Esophagus (tissue), 2 donors: ENCODE measurements at regions not wholly inside any gene's neighbourhood (a gene's known extent, or its start where the extent isn't known, plus 50 kb on each side); places are given as distances from the start of the nearest gene placed in this dataset.

Experiments used
- H3K27ac ChIP-seq, 2 donors: one replicate each; pipeline ENCODE4 v1.5.1; 2013; ENCODE audit warnings: low read depth in 2 of 2, mild to moderate bottlenecking in 2 of 2, inconsistent platforms in 1 of 2, low read length in 1 of 2, moderate library complexity in 1 of 2
- H3K27me3 ChIP-seq, 2 donors: one replicate each; pipeline ENCODE4 v1.6.1; 2013; ENCODE audit warnings: low read length in 2 of 2, control low read depth in 1 of 2, mild to moderate bottlenecking in 1 of 2; ENCODE audit not compliant: insufficient read depth in 2 of 2, control insufficient read depth in 1 of 2
- H3K36me3 ChIP-seq, 2 donors: one replicate each; pipeline ENCODE4 v1.6.1; 2013; ENCODE audit warnings: low read length in 1 of 2; ENCODE audit not compliant: control insufficient read depth in 2 of 2, insufficient read depth in 2 of 2
- H3K4me1 ChIP-seq, 2 donors: one replicate each; pipeline ENCODE4 v1.6.1; 2013; ENCODE audit warnings: low read length in 1 of 2; ENCODE audit not compliant: control insufficient read depth in 2 of 2, insufficient read depth in 2 of 2
- H3K4me3 ChIP-seq, 2 donors: one replicate each; pipeline ENCODE4 v1.5.1; 2013; ENCODE audit warnings: low read length in 2 of 2, mild to moderate bottlenecking in 2 of 2, low read depth in 1 of 2, moderate library complexity in 1 of 2
- H3K9me3 ChIP-seq, 2 donors: one replicate each; pipeline ENCODE4 v1.6.1; 2013; ENCODE audit warnings: mild to moderate bottlenecking in 2 of 2, low read depth in 1 of 2, low read length in 1 of 2, moderate library complexity in 1 of 2; ENCODE audit not compliant: control insufficient read depth in 2 of 2, insufficient read depth in 1 of 2
- WGBS, 2 donors: extraction: QIAGEN DNeasy Blood & Tissue Kit; methylation state at CpG; one replicate each; pipeline ENCODE4 v1.1.7; 2013; 5-methylcytosine and 5-hydroxymethylcytosine counted together
- donor health status: healthy with polysubstance abuse.
- donor health status: Bipolar disorder and iron deficiency.

GRCh38 chr4:45841791-45842190 is 282.1 kb downstream of the GABRG1 start:
- Histone ChIP-seq H3K27ac (no peak overlapping the region), H3K4me3 (no peak overlapping the region), H3K4me1 (no peaks in the 10 kb centered on the region), H3K27me3 (no peaks in the 10 kb centered on the region), H3K36me3 (no peaks in the 10 kb centered on the region), H3K9me3 (no peaks in the 10 kb centered on the region)
- WGBS, 2 donors = 42 to 53% methylated on average over 2 of the region's 2 CpGs

- 55 to 56% methylated on average over 2 of the region's 2 CpGs for WGBS, 2 donors
- Histone ChIP-seq H3K9me3 (no peaks in the 10 kb centered on the region), H3K4me1 (no peaks in the 10 kb centered on the region), H3K27me3 (no peaks in the 10 kb centered on the region), H3K36me3 (no peaks in the 10 kb centered on the region), H3K4me3 (no peak overlapping the region), H3K27ac (no peak overlapping the region)
These were observed 292.2 kb downstream of the GABRG1 start for GRCh38 chr4:45831692-45832091.

GRCh38 chr4:45803994-45804393 is 319.9 kb downstream of the GABRG1 start:
- 73 to 78% methylated on average over 2 of the region's 2 CpGs for WGBS, 2 donors
- H3K27me3 ChIP-seq = no peaks in the 10 kb centered on the region
- no peak overlapping the region for H3K4me3 ChIP-seq
- H3K4me1 ChIP-seq = no peaks in the 10 kb centered on the region
- H3K36me3 ChIP-seq = no peaks in the 10 kb centered on the region
- H3K27ac ChIP-seq = no peak overlapping the region
- H3K9me3 ChIP-seq = no peaks in the 10 kb centered on the region

GRCh38 chr4:45795135-45795534 is 328.7 kb downstream of the GABRG1 start:
- Histone ChIP-seq H3K27ac (no peak overlapping the region), H3K4me3 (no peak overlapping the region), H3K9me3 (no peaks in the 10 kb centered on the region), H3K27me3 (no peaks in the 10 kb centered on the region), H3K36me3 (no peaks in the 10 kb centered on the region), H3K4me1 (no peaks in the 10 kb centered on the region)
- 46 to 53% methylated on average over 6 of the region's 6 CpGs for WGBS, 2 donors

GRCh38 chr4:45778514-45778913 is 345.3 kb downstream of the GABRG1 start:
- Histone ChIP-seq H3K27me3 (no peaks in the 10 kb centered on the region), H3K4me3 (no peak overlapping the region), H3K4me1 (no peaks in the 10 kb centered on the region), H3K36me3 (no peaks in the 10 kb centered on the region), H3K27ac (no peak overlapping the region), H3K9me3 (no peaks in the 10 kb centered on the region)
- WGBS, 2 donors = 67 to 71% methylated on average over 1 of the region's 1 CpG

- no peaks in the 10 kb centered on the region for H3K36me3 ChIP-seq
- H3K27me3 ChIP-seq = no peaks in the 10 kb centered on the region
- no peaks in the 10 kb centered on the region for H3K9me3 ChIP-seq
- WGBS, 2 donors = 82 to 96% methylated on average over 2 of the region's 2 CpGs
- no peak overlapping the region for H3K4me3 ChIP-seq
- H3K4me1 ChIP-seq = no peaks in the 10 kb centered on the region
- H3K27ac ChIP-seq = no peak overlapping the region
These were observed 347.7 kb downstream of the GABRG1 start for GRCh38 chr4:45776146-45776545.

GRCh38 chr4:45770958-45771357 is 352.9 kb downstream of the GABRG1 start:
- Histone ChIP-seq H3K4me3 (no peak overlapping the region), H3K36me3 (no peaks in the 10 kb centered on the region), H3K27ac (no peak overlapping the region), H3K9me3 (no peaks in the 10 kb centered on the region), H3K4me1 (no peaks in the 10 kb centered on the region), H3K27me3 (no peaks in the 10 kb centered on the region)
- WGBS, 2 donors = 74 to 82% methylated on average over 3 of the region's 3 CpGs

- H3K4me1 ChIP-seq = no peaks in the 10 kb centered on the region
- no peak overlapping the region for H3K27ac ChIP-seq
- H3K9me3 ChIP-seq = no peaks in the 10 kb centered on the region
- WGBS, 2 donors = 53 to 61% methylated on average over 1 of the region's 1 CpG
- no peak overlapping the region for H3K4me3 ChIP-seq
- H3K36me3 ChIP-seq = no peaks in the 10 kb centered on the region
- H3K27me3 ChIP-seq = no peaks in the 10 kb centered on the region
These were observed 358.3 kb downstream of the GABRG1 start for GRCh38 chr4:45765521-45765920.

- Histone ChIP-seq H3K4me1 (no peaks in the 10 kb centered on the region), H3K9me3 (no peaks in the 10 kb centered on the region), H3K27me3 (no peaks in the 10 kb centered on the region), H3K36me3 (no peaks in the 10 kb centered on the region), H3K4me3 (no peak overlapping the region), H3K27ac (no peak overlapping the region)
- 67 to 83% methylated on average over 4 of the region's 4 CpGs for WGBS, 2 donors
These were observed 371.9 kb downstream of the GABRG1 start for GRCh38 chr4:45751877-45752530.

- no peaks in the 10 kb centered on the region for H3K9me3 ChIP-seq
- no peaks in the 10 kb centered on the region for H3K36me3 ChIP-seq
- H3K27ac ChIP-seq = no peak overlapping the region
- H3K4me1 ChIP-seq = no peaks in the 10 kb centered on the region
- H3K4me3 ChIP-seq = no peak overlapping the region
- H3K27me3 ChIP-seq = no peaks in the 10 kb centered on the region
- WGBS, 2 donors = 60 to 70% methylated on average over 2 of the region's 2 CpGs
These were observed 373.1 kb downstream of the GABRG1 start for GRCh38 chr4:45750721-45751120.
